HG03097 (cell line): ENCODE measurements at regions not wholly inside any gene's neighbourhood (a gene's known extent, or its start where the extent isn't known, plus 50 kb on each side); places are given as distances from the start of the nearest gene placed in this dataset.

Experiments used
- ATAC-seq: cut with Tn5 transposase; IDR thresholded peaks from one replicate; pipeline ENCODE4 v1.9.1; 2021; ENCODE audit not compliant: unreplicated experiment, low FRiP score

DNA sequence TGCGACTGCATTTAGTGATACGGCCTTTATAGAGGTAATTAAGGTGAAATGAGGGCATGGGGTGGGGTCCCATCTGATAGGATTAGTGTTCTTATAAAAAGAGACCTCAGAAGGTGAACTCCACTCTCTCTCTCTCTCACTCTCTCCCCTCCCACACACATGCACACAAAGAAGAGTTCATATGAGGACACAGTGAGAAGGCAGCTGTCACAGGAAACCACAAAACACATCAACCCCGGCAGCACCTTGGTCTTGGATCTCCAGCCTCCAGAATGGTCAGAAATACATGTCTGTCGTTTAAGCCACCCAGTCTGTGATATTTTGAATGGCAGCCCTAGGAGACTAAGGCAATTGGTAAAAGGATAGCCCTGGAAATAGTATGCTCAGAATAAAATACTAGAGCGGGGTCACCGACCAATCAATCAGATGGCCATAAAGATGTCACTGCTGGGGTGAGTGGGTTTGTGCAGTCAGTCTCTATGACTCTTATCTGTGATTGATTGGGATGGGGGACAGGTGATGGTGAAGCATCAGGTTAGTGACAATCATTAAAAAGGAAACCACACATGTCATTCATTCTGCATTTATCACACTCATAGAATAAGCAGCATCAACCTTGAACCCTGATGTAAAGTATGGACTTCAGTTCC, 118.9 kb upstream of the POU3F3 start:
- no peak for ATAC-seq

DNA sequence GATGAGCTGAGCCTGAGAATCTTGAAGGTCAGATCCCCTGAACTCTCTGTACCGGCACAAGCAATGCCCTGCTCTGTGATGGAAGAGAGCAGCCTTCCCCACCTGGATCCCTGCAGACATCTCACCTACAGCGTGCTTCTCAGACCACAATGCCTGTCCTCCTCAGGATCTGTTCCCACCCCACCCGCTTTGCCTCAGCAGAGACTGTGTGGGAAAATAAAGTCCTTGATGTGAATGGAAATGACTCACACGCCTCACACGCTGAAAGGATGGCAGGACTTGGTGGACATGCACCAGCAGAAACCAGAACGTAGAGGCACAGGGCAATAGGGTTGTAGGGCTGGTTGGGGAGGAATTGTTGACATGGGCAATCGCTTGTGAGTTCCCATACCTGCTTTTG, 117.9 kb upstream of the POU3F3 start:
- no peak for ATAC-seq

DNA sequence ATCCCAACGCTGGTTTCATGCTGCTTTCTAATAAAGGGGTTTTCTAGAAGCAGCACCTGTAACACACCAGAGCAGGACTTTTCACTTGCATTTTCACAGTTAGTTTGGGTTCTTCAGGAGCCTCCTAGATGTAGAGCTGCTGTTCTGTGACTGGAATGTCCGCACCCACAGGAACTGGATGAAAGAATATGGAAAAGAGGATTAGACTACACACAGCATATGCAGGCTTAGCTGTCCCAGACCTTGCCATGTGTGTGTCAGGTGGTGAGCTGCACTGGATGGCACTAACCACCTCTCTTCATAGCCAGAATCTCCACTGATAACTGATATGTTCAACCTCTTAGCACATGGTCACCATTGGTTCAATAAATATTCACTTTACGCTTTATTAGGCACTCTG, 112.1 kb upstream of the POU3F3 start:
- ATAC-seq: no peak

DNA sequence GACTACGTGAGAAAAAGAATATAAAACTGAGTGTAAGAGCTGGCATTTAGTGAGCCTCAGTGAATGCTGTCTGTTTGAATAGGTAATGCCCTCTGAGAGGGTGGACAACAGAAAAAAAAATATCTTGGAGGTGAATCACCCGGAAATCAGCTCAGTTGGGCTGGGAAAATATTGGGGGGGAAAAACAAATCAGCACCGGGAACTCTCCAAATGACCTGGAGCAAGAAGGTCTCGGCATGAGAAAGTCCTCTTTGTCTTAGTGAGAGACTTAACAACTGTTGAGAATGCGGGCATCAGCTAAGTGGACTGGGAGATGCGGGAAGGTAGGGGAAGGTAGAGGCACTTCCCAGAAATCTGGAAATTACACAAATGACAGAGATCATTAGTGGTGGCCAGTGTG, 109.4 kb upstream of the POU3F3 start:
- no peak for ATAC-seq

DNA sequence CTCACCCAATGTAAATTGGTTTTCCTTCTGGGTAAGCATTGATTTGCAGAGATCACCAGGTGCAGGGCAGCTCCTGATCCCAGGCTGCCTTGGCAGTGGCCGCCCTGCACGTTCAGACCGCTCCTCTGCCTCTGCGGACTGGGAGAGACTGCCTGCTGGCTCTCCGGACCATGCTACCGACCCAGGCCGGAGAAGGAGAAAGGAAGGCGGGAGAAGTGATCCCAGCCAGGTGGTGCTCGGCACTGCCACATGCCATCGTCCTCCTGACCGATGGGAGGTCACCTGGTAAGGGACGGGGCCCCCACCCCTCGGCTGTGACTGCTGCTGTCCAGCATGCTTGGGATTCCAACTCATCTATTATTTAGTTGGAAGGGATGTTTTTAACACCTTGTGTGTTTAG, 108.1 kb upstream of the POU3F3 start:
- no peak for ATAC-seq

DNA sequence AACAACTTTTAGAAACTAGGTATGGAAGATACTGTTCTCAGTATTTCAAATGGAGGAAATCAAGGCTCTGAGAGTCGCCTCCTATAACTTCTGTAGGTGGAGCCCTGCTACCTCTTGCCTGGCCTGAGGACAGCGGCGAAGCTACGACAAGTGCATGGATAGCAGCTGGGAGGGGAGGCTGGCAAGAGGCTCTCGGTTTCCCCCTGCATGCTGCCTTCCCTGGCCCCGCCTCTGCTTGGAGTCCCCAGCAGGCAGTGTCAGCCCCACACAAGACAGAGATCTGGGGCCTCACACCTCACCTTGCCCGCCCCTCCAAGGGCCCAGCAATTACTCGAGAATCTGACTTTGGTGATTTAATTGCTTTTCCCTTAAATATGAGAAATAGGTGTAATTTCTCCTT, 107.6 kb upstream of the POU3F3 start:
- no peak for ATAC-seq

DNA sequence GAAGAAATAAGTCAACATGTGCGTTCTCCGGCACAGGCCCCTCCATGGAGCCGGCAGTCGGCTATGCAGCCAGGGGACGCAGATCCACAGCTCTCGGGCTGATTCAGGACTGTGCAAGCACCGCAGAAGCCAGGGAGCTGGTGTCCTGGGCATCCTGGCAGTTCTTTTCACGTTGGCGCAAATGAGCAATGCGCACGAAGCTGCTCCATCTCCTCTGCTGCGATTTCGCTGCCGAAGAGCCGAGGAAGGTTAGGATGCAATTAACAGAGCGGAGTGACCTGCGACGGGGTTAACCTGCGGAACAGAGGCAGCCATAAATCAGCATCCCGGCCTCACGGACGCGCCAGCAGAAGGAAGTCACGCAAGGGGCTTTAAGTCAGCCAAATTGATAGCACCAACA, 107.1 kb upstream of the POU3F3 start:
- ATAC-seq: no peak

DNA sequence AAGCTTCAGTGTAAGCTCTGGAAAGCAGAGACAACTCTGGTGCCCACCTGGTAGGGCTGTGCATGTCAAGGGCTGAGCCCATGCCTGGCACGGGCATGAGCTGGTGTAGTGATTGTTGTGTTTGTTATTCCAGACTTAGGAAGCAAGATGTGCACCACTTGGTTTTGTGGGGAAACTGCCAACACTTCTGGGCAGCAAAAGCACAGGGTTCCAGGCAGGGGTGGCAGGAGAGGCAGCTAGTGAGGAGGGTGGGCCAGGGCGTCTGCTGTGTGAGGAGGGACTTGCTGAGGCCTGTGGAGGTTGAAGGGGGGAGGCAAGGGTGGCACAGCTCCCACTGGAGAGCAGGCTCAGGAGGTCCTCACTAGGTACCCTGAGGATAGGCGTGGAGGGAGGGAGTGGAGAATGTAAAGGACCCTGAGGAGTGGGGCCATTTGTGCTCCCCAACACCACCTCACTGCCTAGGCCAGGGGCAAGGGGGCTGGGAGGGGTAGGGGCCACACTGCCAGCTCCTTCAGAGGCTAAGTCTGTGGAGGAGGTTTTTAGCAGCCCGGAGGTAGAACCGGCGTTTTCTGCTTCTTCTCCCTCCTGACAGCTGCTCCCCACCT, 104.0 kb upstream of the POU3F3 start:
- no peak for ATAC-seq

DNA sequence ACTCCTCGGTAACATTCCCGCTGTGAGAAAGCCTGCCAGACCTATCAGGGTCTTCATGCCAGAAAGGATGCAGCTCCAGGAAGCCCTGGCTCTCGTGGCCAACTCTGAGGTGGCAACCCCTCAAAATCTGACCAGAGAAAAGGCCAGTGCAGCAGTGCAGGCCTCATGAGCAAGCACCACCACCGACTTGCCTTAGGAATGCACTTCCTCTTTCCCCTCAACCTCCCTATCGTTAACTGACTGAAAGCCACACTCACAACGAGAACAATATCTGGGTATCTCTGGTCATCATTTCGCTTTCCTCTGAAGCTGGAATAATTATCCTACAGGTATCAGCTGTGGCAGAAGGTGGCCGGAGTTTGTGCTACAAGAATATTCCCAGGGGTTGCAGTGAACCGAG, 101.4 kb upstream of the POU3F3 start:
- no peak for ATAC-seq

DNA sequence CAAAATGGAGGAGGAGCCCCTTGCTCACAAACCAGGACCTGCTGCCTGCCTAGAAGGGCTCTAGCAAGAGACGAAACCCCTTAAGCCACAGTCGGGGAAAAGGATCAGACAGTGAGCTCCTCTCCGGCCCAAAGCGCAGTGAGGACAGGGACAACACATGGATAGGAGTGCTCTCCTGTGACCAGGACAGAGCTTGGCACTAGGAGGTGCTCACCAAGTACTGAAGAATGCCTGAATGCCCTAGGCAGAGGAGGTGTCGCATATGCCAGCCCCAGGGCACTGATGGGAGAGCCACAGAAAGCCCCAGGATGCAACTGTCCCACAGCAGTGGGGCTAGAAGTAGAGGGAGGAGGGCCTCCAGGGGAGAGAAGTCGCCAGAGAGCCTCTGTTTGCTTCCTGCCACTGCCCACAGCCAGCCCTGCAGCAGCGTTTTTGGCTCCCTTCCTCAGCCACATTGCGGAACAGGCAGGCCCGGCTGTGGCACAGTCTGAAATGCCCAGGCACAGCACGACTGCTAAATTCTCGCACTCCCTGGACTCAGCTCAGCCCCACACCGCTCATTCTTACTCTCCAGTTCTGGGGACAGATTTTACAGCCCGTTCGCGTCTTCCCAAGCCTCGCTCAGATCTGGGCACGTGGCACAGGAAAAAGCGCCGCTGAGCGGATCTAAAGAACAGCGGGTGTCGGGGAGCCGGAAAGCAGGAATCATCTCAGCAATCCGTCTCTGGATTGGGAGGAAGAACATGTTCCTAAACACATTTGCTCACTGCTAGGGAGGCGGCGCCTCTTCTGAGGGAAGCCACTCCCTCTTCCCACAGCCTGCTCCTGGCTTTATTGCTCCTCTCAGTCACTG, 98.7 kb upstream of the POU3F3 start:
- ATAC-seq: no peak

DNA sequence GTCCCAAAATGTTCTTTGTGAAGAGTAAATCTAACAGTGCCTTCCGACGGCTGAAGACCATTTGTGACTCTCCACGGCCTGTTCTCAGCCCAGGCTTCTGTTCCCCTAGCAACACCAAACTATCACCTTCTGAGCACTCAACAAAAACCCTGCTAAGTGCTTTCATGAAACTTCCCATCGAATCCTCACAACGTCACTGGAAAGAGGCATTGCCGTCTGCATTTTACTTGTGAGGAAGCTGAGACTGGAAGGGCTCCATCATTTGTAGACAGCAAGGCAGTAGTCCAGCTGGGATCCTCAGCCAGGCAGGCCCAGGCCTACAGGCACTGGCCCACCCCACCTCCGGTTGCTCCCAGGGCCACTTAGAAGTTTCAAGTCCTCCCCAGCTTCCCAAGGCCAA, 97.8 kb upstream of the POU3F3 start:
- ATAC-seq: no peak

DNA sequence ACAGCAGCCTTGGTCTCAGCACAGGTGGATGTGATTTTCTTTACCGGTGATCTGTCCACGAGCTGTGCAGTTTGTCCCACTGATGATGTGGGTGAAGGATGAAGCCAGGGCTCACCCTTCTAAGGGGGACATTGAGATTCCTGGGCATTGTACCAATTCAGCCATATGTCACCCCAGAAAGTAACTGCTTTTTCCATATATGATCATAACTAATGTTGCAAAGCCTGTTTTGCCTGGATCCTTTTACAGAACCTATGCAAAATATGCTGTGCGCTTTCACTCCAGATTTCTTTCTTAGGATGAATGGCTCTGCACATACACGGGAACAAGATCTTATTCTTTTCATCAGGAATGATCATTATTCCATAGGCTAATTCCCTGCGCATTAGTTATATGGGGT, 96.9 kb upstream of the POU3F3 start:
- no peak for ATAC-seq

DNA sequence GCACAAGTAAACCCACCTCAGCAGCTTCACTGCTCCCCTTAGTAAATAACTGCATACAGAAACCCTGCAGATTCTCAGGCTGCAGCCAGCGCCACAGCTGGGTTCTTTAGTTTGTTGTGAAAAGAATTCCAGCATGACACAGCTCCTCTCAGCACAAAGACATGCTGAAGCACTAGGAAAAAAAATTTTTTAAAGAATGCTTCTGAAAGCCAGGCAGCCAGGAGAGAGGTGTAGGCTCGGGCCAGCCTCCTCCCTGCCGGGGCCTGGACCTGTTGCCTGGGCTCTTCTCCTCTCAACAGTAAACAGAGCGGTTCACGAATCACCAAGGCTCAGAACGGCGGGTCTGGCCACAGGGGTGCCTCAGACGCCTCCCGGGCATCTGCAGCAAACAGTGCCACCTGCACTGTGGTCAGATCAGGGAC, 95.7 kb upstream of the POU3F3 start:
- no peak for ATAC-seq

DNA sequence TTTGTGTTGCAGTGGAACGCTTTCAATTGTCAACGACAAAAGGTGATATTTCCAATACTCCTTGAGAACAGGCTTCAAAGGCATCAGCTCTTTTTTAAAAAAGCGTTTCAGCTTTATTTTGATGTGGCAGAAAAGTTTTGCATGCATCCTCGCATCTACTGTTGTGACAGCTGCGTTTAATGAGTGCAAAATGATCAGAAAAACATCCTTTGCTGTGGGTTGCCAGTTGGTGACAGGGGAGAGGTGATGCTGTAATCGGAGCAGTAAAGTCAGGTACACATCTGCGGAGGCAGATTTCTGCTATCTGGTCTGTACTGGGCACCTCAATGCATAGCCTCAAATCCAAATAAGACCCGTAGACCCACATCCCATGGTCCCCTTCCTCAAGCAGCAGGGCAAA, 91.9 kb upstream of the POU3F3 start:
- ATAC-seq: no peak

DNA sequence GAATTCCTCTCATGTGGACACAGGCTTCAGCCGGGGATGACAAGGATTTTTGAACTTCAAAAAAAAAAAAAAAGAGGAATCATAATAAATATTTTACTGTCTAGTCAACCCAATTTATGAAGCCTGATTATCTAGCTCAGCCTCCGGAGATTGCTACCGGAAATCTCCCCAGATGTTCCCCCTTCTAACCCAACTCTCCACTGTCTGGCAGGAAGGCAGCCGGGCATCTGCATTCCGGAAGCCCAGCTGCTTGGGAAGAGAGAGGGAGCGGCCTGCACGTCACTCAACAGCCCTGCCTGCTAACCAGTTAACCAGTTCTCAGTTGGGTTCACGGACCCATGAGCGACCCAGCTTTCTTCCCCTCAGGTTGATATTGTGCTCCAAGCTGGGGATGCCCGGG, 87.2 kb upstream of the POU3F3 start:
- ATAC-seq: no peak

DNA sequence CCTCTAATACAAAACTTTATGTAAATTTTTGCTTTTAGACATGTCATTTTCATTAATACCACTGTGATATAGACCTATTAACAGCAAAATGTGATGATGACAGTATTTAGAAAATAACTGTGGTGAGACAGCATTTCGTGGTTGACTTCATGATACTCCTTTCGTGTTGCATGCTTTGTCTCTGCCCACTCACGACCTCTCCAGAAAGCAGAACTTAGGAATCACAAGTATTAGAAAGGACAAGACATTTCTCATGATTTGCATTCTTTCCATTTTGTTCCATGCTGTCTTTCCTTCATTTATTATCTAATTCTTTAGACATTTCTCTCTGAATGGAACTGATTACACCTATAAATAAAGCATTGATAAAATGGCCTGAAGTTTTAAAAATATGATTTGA, 85.2 kb upstream of the POU3F3 start:
- no peak for ATAC-seq

DNA sequence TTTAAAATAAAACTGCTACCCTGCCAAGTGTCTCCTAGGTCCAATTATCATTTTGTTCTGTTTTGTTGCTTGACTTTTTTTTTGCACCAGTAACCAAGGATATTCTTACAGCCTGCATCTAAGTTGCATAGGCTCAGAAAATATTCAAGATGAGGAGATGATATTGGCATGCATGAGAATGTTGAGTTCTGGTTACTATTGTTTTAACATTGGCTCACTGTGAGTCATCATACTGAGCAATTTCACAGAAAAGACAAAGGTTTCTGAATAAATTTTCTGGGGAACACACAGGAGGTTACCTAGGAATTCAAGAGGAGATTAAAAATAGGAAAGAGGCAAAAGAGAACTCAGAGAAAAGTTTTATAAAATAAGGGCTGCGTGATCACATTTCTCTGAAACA, 84.8 kb upstream of the POU3F3 start:
- ATAC-seq: no peak

DNA sequence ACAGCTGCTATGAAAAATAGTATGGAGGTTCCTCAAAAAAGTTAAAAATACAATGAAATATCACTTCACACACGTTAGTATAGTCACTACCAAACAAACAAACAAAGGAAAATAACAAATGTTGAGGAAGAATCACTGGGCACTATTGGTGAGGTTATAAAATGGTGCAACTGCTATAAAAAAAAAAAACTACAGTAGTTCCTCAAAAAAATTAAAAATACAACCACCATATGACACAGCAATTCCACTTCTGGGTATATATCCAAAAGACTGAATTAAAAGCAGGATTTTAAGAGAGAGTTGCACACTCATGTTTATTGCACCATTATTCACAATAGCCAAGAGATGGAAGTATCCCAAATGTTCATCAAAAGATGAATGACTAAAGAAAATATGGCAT, 80.9 kb upstream of the POU3F3 start:
- no peak for ATAC-seq

DNA sequence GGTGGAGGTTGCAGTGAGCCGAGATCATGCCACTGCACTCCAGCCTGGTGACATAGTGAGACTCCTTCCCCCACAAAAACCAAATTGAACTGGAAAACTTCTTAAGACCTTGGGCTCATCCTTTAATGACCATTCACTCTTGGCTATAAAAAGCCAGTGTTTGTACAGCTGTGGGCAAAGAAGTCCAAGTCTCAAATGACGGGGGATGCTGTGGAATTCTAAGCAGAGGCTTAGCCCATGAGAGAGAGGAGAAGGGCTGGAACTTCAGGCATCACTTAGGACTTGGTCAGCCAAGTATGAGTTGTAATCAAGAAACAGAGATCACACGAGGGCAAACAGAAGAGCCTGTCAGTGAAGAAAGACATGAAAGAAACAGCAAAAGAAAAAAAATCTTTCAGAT, 79.3 kb upstream of the POU3F3 start:
- ATAC-seq: no peak

DNA sequence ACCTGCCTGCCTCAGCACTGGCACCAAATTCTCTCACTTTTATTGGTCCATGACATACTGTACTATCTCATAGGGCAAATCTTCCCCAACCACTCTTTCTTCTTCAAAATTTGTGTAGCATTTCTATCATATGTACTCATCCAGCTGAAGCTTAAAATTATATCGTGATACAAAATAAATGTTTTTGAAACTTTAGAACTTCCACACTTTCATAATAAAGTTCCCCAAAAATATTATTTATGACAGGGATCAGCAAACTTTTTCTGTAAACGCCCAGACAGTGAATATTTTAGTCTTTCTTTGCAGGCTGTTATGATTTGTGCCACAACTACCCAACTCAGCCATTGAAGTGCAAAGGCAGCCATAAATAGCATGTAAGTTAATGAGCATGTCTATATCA, 76.2 kb upstream of the POU3F3 start:
- ATAC-seq: no peak

DNA sequence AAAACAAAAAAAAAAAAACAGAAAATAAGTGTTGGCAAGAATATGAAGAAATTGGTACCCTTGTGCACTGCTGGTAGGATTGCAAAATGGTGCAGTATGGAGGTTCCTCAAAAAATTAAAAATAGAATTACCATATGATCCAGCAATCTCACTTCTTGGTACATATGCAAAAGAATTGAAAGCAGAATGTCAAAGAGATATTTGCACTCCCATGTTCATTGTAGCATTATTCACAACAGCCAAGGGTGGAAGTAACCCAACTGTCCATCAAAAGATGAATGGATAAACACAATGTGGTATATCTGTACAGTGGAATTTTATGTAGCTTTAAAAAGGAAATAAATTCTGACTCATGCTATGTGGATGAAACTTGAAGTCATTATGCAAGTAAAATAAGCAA, 72.8 kb upstream of the POU3F3 start:
- no peak for ATAC-seq

DNA sequence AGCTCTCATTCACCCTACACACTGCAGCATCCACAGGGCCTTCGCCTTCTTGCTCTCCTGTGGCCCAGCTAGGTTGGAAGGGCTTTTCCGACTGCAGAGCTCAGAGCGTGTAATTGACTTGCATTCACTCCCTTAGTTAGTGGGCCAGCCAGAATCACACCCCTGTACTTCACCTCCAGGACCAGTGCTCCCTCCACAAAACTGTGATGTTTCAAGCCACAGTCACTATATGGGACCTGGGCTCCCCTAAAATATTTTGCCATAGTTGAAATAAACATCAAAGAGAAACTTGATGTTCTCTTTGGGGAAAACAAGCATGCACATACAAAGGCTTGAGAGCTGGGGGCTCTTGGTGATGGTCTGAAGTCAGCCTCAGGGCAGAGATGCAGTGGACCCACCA, 69.7 kb upstream of the POU3F3 start:
- no peak for ATAC-seq
